Muscle of leg (tissue), 3 donors: ENCODE measurements at regions not wholly inside any gene's neighbourhood (a gene's known extent, or its start where the extent isn't known, plus 50 kb on each side); places are given as distances from the start of the nearest gene placed in this dataset.
"Not testable (repeated sequence)": the region's sequence is repeated elsewhere in the genome, so short reads cannot be mapped to it uniquely, and the experiment has no call there.

Source experiments
- DNase-seq: peaks from one replicate; pipeline ENCODE4 v3.0.0; 2013
- H3K27ac ChIP-seq: one replicate; pipeline ENCODE4 v1.5.1; 2013; ENCODE audit warnings: mild to moderate bottlenecking, low read length, control low read depth
- H3K27me3 ChIP-seq: one replicate; pipeline ENCODE4 v1.6.1; 2013; ENCODE audit warnings: low read length; ENCODE audit not compliant: control insufficient read depth, insufficient read depth
- H3K36me3 ChIP-seq: one replicate; pipeline ENCODE4 v1.6.1; 2013; ENCODE audit warnings: low read length; ENCODE audit not compliant: control insufficient read depth, insufficient read depth
- H3K4me1 ChIP-seq: one replicate; pipeline ENCODE4 v1.6.1; 2013; ENCODE audit warnings: low read length; ENCODE audit not compliant: control insufficient read depth, insufficient read depth
- H3K4me3 ChIP-seq: one replicate; pipeline ENCODE4 v1.5.1; 2013; ENCODE audit warnings: low read length, control low read depth
- H3K9me3 ChIP-seq: replicated peaks from 2 replicates; pipeline ENCODE4 v1.6.1; 2013; ENCODE audit warnings: low read depth, low read length; ENCODE audit not compliant: control insufficient read depth
- WGBS: methylation state at CpG from one replicate; pipeline ENCODE4 v1.1.5; 2013; ENCODE audit warnings: missing lambda C conversion rate; ENCODE audit not compliant: insufficient coverage; 5-methylcytosine and 5-hydroxymethylcytosine counted together

DNA sequence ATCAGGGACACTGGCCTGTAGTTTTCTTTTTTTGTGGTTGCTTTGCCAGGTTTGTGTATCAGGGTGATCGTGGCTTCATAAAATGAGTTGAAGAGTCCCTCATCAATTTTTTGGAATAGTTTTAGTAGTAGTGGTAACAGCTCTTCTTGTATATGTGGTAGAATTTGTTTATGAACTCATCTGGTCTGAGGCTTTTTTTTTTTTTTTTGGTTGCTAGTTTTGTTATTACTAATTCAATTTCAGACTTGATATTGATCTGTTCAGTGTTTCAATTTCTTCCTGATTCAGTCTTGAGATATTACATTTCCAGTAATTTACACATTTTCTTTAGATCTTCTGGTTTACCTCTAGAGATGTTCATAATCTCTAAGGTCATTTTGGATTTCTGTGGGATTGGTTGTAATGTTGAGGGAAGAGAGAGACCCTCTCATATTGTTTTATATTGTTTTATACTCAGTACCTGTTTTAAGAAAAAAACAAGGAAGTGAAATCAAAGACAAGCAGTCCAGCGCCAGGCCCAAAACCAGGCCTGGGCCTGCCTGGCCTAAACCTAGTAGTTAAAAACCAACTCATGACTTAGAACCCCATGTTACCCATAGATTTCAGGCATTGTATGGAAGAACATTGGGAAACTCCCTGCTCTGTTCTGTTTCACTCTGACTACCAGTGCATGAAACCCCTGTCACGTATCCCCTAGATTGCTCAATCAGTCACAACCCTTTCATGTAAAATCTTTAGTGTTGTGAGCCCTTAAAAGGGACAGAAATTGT is 836.7 kb upstream of the NDST4 start:
- not testable (repeated sequence) for H3K27me3 ChIP-seq, H3K36me3 ChIP-seq, H3K9me3 ChIP-seq, H3K27ac ChIP-seq, H3K4me1 ChIP-seq, DNase-seq, H3K4me3 ChIP-seq
- WGBS, result no CpG with 5 or more reads among the region's 3 CpGs

DNA sequence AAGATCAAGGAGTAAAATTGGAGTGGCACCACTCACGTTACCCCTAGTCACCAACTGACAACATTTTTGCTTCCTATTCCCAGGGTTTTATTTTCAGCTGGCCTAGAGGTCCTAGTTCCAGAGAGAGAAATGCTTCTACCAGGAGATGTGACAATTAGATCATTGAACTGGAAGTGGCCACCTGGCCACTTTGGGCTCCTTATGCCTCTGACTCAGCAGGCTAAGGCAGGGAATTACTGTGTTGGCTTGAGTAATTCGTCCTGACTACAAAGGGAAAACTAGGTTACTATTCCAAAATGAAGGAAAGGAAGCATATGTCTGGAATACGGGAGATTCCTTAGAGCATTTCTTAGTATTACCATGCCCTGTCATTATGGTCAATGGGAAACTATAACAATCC is 831.6 kb upstream of the NDST4 start:
- Histone ChIP-seq H3K4me3 (no peak overlapping the region), H3K9me3 (no peaks in the 10 kb centered on the region), H3K27ac (no peak overlapping the region), H3K36me3 (no peaks in the 10 kb centered on the region), H3K4me1 (no peaks in the 10 kb centered on the region), H3K27me3 (no peaks in the 10 kb centered on the region)
- no CpG with 5 or more reads among the region's 3 CpGs for WGBS
- DNase-seq, result no peak

DNA sequence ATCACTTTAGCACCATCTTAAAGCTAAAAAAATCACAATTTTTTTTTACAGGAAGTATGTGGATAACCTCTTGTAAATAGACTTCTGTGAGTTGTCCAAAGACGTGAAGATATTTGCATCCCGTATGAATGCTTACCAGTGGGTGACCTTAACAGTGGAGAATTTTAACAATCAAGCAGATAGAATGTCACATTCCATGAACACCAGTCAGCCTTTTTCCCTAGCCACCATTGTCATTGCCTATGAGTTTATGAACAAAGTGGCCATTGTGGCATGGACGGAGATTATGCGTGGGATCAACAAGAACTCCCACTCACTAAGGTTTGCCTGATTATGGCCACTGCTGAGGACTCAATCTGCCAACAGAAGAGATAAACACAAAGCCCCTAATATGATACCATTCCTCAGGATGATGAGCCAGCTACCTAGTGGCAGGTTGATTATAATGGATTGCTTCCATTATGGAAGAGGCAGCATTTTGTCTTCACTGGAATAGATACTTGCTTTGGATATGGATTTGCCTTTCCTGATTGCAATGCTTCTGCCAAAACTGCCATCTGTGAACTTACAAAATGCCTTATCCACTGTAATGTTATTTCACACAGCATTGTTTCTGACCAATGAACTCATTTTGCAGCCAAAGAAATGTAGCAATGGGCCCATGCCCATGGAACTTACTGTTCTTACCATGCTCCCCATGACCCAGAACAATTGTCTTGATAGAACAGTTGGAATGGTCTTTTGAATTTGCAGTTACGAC is 830.9 kb upstream of the NDST4 start:
- no peaks in the 10 kb centered on the region for H3K4me1 ChIP-seq
- no peaks in the 10 kb centered on the region for H3K36me3 ChIP-seq
- H3K27ac ChIP-seq, result no peak overlapping the region
- 90% methylated on average over 2 of the region's 5 CpGs for WGBS
- no peak for DNase-seq
- no peaks in the 10 kb centered on the region for H3K27me3 ChIP-seq
- H3K4me3 ChIP-seq, result no peak overlapping the region
- H3K9me3 ChIP-seq, result no peaks in the 10 kb centered on the region

DNA sequence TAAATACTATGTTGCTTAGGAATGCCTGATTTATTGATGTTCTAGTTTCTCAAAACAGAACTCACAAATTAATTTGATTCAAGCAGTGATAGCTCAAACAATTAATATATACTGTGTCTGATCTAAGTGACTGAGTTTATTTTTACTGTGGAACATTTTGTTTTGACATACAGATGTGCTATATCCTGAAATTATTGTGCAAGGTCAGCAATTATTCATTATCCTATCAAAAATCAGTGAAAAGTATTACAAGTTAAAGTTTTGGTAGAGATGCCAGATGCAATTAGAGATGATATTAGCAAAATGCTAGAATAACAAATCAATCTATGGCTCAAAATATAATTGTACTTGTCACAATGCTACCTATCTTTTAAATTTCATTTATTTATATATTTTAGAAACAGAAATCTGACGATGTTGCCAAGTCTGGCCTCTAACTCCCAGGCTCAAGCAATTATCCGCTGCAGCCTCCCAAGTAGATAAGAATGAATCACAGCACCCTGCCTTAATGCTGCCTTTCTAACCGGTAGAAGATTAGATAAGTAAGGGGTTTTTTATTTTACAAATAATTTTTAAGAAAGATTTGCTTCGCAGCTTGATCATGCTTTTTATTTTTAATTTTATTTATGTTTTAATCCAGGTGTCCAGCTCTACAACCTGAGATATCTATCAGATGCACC is 825.5 kb upstream of the NDST4 start:
- no peak overlapping the region for H3K4me3 ChIP-seq
- WGBS, result no CpG with 5 or more reads among the region's 4 CpGs
- H3K27ac ChIP-seq, result no peak overlapping the region
- no peak for DNase-seq
- H3K9me3 ChIP-seq, result no peaks in the 10 kb centered on the region
- no peaks in the 10 kb centered on the region for H3K36me3 ChIP-seq
- H3K4me1 ChIP-seq, result no peaks in the 10 kb centered on the region
- no peaks in the 10 kb centered on the region for H3K27me3 ChIP-seq

DNA sequence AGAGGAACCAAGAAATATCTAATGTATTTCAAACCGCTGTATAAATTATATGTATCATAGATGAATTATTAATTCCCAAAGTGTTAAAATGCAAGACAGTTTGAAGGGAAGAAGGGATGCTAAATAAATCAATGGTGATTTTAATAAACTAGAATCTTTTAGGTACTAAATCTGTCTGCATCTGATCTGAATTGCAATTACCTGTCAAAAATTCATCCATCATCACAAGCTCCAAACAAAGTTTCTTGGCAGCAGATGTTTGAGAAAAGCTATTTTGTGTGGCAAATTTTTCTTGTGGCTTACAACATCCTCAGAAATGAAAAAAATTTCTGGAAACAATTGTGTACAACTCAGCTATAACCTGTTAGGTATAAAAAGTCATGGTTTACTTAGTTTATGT is 816.0 kb upstream of the NDST4 start:
- no peaks in the 10 kb centered on the region for H3K27me3 ChIP-seq
- no peak overlapping the region for H3K27ac ChIP-seq
- no peaks in the 10 kb centered on the region for H3K9me3 ChIP-seq
- no peak overlapping the region for H3K4me3 ChIP-seq
- no peak for DNase-seq
- no peaks in the 10 kb centered on the region for H3K36me3 ChIP-seq
- WGBS, result no CpG with 5 or more reads among the region's 1 CpG
- H3K4me1 ChIP-seq, result no peaks in the 10 kb centered on the region

DNA sequence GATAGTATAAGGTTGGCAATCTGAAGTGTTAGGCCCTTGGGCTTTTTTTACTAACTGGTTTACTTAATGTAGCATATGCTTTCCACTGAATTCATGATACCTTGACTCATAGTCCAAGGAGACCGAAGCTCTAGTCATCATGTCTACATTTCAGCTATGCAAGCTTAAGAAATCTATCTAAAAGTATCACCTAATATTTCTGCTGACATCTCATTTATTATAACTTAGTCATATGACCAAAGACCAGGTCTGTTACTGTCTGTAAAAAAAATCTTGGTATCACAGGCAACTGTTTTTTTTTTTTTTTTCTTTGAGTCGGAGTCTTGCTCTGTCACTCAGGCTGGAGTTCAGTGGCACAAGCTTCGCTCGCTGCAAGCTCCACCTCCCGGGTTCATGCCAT is 814.0 kb upstream of the NDST4 start:
- DNase-seq, result no peak
- Histone ChIP-seq H3K36me3 (no peaks in the 10 kb centered on the region), H3K4me1 (no peaks in the 10 kb centered on the region), H3K4me3 (no peak overlapping the region), H3K27ac (no peak overlapping the region), H3K9me3 (no peaks in the 10 kb centered on the region), H3K27me3 (no peaks in the 10 kb centered on the region)
- no CpG with 5 or more reads among the region's 5 CpGs for WGBS

DNA sequence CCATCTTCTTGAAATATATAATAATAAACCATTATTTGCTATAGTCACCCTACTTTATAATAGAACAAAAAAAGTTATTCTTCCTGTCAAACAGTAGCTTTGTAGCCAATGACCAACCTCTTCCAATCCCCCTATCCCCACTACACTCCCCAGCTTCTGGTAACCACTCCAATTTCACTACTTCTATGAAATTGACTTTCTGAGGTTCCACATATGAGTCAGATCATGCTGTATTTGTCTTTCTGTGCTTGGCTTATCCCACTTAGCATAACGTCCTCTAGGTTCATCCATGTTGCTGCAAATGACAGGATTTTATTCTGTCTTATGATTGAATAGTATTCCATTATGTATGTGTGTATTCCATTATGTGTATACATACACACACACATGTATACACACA is 809.7 kb upstream of the NDST4 start:
- no peaks in the 10 kb centered on the region for H3K36me3 ChIP-seq
- no peak overlapping the region for H3K27ac ChIP-seq
- DNase-seq, result no peak
- H3K27me3 ChIP-seq, result no peaks in the 10 kb centered on the region
- H3K4me1 ChIP-seq, result no peaks in the 10 kb centered on the region
- no CpG with 5 or more reads among the region's 1 CpG for WGBS
- no peaks in the 10 kb centered on the region for H3K9me3 ChIP-seq
- no peak overlapping the region for H3K4me3 ChIP-seq

DNA sequence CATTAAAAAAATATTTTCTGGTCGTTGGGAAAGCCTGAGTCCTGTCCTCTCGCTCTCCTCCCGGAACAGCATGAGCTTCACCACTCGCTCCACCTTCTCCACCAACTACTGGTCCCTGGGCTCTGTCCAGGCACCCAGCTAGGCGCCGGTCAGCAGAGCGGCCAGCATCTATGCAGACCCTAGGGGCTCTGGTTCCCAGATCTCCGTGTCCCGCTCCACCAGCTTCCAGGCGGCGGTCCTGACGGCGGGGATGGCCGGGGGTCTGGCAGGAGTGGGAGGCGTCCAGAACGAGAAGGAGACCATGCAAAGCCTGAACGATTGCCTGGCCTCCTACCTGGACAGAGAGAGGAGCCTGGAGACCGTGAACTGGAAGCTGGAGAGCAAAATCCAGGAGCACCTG is 807.2 kb upstream of the NDST4 start:
- DNase-seq, result no peak
- H3K27me3 ChIP-seq, result no peaks in the 10 kb centered on the region
- no peaks in the 10 kb centered on the region for H3K9me3 ChIP-seq
- H3K4me1 ChIP-seq, result no peaks in the 10 kb centered on the region
- no peaks in the 10 kb centered on the region for H3K36me3 ChIP-seq
- 96% methylated on average over 16 of the region's 18 CpGs for WGBS
- H3K4me3 ChIP-seq, result no peak overlapping the region
- H3K27ac ChIP-seq, result no peak overlapping the region

DNA sequence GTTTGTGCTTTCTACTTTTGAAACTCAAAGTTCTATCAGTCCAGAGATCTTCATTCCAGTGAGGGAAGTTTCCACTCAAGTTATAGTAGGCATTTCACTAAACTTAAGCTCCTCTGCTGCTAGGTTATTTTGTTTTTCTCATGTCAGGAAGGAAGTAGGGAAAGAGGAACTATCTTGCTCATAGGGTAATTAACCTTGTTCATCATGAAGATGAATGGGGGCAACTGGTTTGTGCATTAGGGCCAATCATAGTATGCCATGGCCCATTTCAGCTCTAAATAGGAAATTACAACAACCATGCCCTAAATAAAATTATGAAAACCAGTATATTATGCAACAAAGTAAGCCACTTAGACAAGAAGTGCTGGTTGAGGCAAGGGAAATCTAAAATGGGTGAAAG is 804.7 kb upstream of the NDST4 start:
- no peak overlapping the region for H3K4me3 ChIP-seq
- H3K4me1 ChIP-seq, result no peaks in the 10 kb centered on the region
- H3K27me3 ChIP-seq, result no peaks in the 10 kb centered on the region
- H3K27ac ChIP-seq, result no peak overlapping the region
- no peaks in the 10 kb centered on the region for H3K9me3 ChIP-seq
- DNase-seq, result no peak
- no peaks in the 10 kb centered on the region for H3K36me3 ChIP-seq

DNA sequence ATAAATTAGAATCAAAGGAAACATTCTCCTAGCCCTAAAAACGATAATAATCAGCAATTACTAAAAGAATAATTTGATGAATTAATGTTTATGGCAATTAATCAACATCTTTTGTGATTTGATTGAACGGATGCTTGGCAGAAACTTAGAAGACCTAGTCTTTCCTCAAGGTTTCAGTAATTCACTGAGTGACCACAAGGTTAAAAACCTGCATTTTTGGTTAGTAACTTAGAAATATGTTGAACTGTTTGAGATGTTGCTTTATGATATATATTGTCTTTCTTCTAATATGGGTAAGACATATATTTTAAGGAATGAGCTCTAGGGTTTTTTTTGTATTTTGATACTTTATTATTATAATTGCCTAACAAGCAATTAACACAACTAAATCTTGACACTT is 793.0 kb upstream of the NDST4 start:
- no CpG with 5 or more reads among the region's 2 CpGs for WGBS
- Histone ChIP-seq H3K27me3 (no peaks in the 10 kb centered on the region), H3K4me3 (no peak overlapping the region), H3K27ac (no peak overlapping the region), H3K4me1 (no peaks in the 10 kb centered on the region), H3K36me3 (no peaks in the 10 kb centered on the region), H3K9me3 (no peaks in the 10 kb centered on the region)
- DNase-seq, result no peak
